ENCODE measurements at regions not wholly inside any gene's neighbourhood (a gene's known extent, or its start where the extent isn't known, plus 50 kb on each side); places are given as distances from the start of the nearest gene placed in this dataset.

DNA sequence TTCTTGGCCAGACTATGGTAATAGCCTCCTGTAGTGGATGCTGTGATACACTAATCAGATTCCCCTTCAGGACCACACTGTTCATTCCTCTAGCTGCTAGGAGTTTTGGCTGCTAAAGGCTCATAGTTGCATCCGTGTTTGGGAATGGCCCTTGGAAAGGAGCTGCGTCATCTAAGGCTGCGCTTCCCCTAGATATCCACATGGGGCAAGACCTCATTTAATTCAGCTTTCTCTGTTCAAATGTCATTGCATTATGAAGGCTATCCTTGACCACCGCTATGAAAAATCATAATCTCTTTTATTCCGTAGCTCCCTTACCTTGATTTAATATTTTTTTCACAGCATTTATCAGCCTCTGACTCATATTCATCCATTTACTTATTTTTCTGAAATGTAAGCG lies 258.3 kb upstream of the NR4A3 start:
- TF ChIP-seq, protein P1, sequence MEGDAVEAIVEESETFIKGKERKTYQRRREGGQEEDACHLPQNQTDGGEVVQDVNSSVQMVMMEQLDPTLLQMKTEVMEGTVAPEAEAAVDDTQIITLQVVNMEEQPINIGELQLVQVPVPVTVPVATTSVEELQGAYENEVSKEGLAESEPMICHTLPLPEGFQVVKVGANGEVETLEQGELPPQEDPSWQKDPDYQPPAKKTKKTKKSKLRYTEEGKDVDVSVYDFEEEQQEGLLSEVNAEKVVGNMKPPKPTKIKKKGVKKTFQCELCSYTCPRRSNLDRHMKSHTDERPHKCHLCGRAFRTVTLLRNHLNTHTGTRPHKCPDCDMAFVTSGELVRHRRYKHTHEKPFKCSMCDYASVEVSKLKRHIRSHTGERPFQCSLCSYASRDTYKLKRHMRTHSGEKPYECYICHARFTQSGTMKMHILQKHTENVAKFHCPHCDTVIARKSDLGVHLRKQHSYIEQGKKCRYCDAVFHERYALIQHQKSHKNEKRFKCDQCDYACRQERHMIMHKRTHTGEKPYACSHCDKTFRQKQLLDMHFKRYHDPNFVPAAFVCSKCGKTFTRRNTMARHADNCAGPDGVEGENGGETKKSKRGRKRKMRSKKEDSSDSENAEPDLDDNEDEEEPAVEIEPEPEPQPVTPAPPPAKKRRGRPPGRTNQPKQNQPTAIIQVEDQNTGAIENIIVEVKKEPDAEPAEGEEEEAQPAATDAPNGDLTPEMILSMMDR (IDR thresholded peaks at IDR 0.05): no peak
- TF ChIP-seq POLR2AphosphoS5 (IDR thresholded peaks at IDR 0.05) (no peak), EP300 (IDR thresholded peaks at IDR 0.05) (no peak), POLR2A (IDR thresholded peaks at IDR 0.05) (no peak)

Measured in upper lobe of left lung (tissue), 4 donors.